K562 (cell line): ENCODE measurements at regions not wholly inside any gene's neighbourhood (a gene's known extent, or its start where the extent isn't known, plus 50 kb on each side); places are given as distances from the start of the nearest gene placed in this dataset.

Experiments used
- ATAC-seq: fragments of 200-7000 bp; cut with Tn5 transposase; 3 replicates; pipeline ENCODE4 v1.9.1; 2020; ENCODE audit warnings: moderate library complexity
- BruUV-seq: library from RNA; stranded (reverse); fragments of 400-500 nt; replicated peaks from 2 replicates; lab custom pipeline; 2021; lab: Mats Ljungman, UMichigan
- CTCF ChIA-PET: fragments of 300-600 bp; formaldehyde crosslinking; extraction: SDS; loops from one replicate; lab custom pipeline; 2021; ENCODE audit warnings: low intra/inter-chr PET ratio; lab: Yijun Ruan, JAX
- POLR2A ChIA-PET: fragments of 300-600, 350-650 bp; sonication (Branson Sonifier 250); formaldehyde crosslinking; extraction: SDS; loops from one replicate; lab custom pipeline; 2021; ENCODE audit warnings: antibody characterized with exemption, inconsistent platforms; lab: Yijun Ruan, JAX
- DNase-seq, 4 experiments: peaks; one replicate each; pipeline versions ENCODE4 v3.0.0 to v3.0.0-alpha.2; 2011 to 2018; ENCODE audit warnings: low spot score in 3 of 4, mixed read lengths in 3 of 4; ENCODE audit errors: extremely low read depth in 1 of 4
- FAIRE-seq: peaks from 2 replicates; lab custom pipeline; 2011; peaks lifted over from hg19 to GRCh38; lab: Jason Lieb, UNC
- H2AFZ ChIP-seq: 2 replicates; pipeline ENCODE4 v1.6.0; 2011; ENCODE audit warnings: low read depth, low read length, control low read depth, inconsistent platforms
- H3K27ac ChIP-seq: fragments of 200-600 bp; 3 replicates; pipeline ENCODE4 v1.8.0; 2011; ENCODE audit warnings: low read depth, mild to moderate bottlenecking, control low read depth, inconsistent platforms, low read length, moderate library complexity, mixed read lengths; ENCODE audit errors: extremely low read depth
- H3K27me3 ChIP-seq, 2 experiments: fragments of 300-600 bp in 1 of 2; 2 replicates in 1 of 2; 3 replicates in 1 of 2; pipeline versions ENCODE4 v1.6.0 to v1.8.0; 2011; ENCODE audit warnings: inconsistent platforms in 2 of 2, low read length in 2 of 2, mild to moderate bottlenecking in 1 of 2, mixed read lengths in 1 of 2, moderate library complexity in 1 of 2; ENCODE audit not compliant: control insufficient read depth in 2 of 2, insufficient read depth in 2 of 2
- H3K36me3 ChIP-seq: fragments of 300-600 bp; 3 replicates; pipeline ENCODE4 v1.8.0; 2011; ENCODE audit warnings: mild to moderate bottlenecking, low read length, inconsistent platforms; ENCODE audit not compliant: control insufficient read depth, insufficient read depth
- H3K4me1 ChIP-seq, 2 experiments: fragments of 200-600 bp in 1 of 2; replicated peaks in 1 of 2; 2 replicates in 1 of 2; 3 replicates in 1 of 2; pipeline versions ENCODE4 v1.5.1 to v1.8.0; 2011; ENCODE audit warnings: inconsistent platforms in 2 of 2, low read length in 2 of 2, mild to moderate bottlenecking in 1 of 2, mixed read lengths in 1 of 2, moderate library complexity in 1 of 2; ENCODE audit not compliant: control insufficient read depth in 2 of 2, insufficient read depth in 2 of 2
- H3K4me2 ChIP-seq: 2 replicates; pipeline ENCODE4 v1.6.1; 2011; ENCODE audit warnings: low read length, control low read depth, inconsistent platforms, mixed read lengths; ENCODE audit not compliant: insufficient read depth
- H3K4me3 ChIP-seq: fragments of 200-600 bp; sonication (generic), shearing (Covaris generic); 2 replicates; pipeline ENCODE4 v1.5.1; 2016; ENCODE audit warnings: control low read depth, inconsistent platforms
- H3K79me2 ChIP-seq: fragments of 200-600 bp; 3 replicates; pipeline ENCODE4 v1.8.0; 2011; ENCODE audit warnings: low read length, inconsistent platforms; ENCODE audit not compliant: control insufficient read depth, insufficient read depth
- H3K9ac ChIP-seq, 2 experiments: 2 replicates each; pipeline versions ENCODE4 v1.6.0 to v1.6.1; 2011; ENCODE audit warnings: low read depth in 2 of 2, low read length in 2 of 2, control low read depth in 1 of 2, inconsistent platforms in 1 of 2, mild to moderate bottlenecking in 1 of 2, mixed read lengths in 1 of 2; ENCODE audit not compliant: insufficient read depth in 1 of 2
- H3K9me1 ChIP-seq: one replicate; pipeline ENCODE4 v1.6.0; 2011; ENCODE audit warnings: inconsistent platforms, mild to moderate bottlenecking, low read length, moderate library complexity; ENCODE audit not compliant: control insufficient read depth, insufficient read depth
- H3K9me3 ChIP-seq: replicated peaks from 2 replicates; pipeline ENCODE4 v1.5.1; 2011; ENCODE audit warnings: low read depth, low read length, inconsistent platforms; ENCODE audit not compliant: control insufficient read depth, insufficient read depth
- H4K20me1 ChIP-seq: replicated peaks from 2 replicates; pipeline ENCODE4 v1.6.1; 2011; ENCODE audit warnings: low read length, inconsistent platforms, mixed read lengths; ENCODE audit not compliant: control insufficient read depth, insufficient read depth
- ARID4B ChIP-seq: sonication (generic); formaldehyde crosslinking; IDR thresholded peaks from 2 replicates; pipeline ENCODE4 v1.8.0; 2022; ENCODE audit warnings: mild to moderate bottlenecking, missing genetic modification reagents
- DMBX1 ChIP-seq: fragments of 250-450 bp; sonication (Bioruptor Pico); IDR thresholded peaks from 2 replicates; pipeline ENCODE4 v1.8.0; 2022; ENCODE audit warnings: inconsistent platforms, mild to moderate bottlenecking, moderate library complexity, borderline replicate concordance
- ETV5 ChIP-seq: sonication (generic); formaldehyde crosslinking; IDR thresholded peaks from 2 replicates; pipeline ENCODE4 v1.4.0; 2020; ENCODE audit warnings: low read depth, mild to moderate bottlenecking, missing genetic modification reagents
- JUN ChIP-seq, 2 experiments: sonication (generic) in 1 of 2; formaldehyde crosslinking in 1 of 2; IDR thresholded peaks; 2 replicates each; pipeline versions ENCODE4 v1.6.1 to v1.8.0; 2012 to 2022; ENCODE audit warnings: borderline replicate concordance in 2 of 2, mild to moderate bottlenecking in 2 of 2, improper control_type of control experiment in 1 of 2, low read depth in 1 of 2, low read length in 1 of 2, missing genetic modification reagents in 1 of 2
- KAT2B ChIP-seq: IDR thresholded peaks from one replicate; pipeline ENCODE4 v1.6.1; 2012; ENCODE audit warnings: low read depth, mild to moderate bottlenecking, control low read depth, inconsistent platforms, low read length, moderate library complexity
- MAFF ChIP-seq: IDR thresholded peaks from 2 replicates; pipeline ENCODE4 v1.6.1; 2012; ENCODE audit warnings: low read length, improper control_type of control experiment
- MNT ChIP-seq, 2 experiments: fragments of 450-650 bp; conservative IDR thresholded peaks; 2 replicates each; pipeline ENCODE4 v1.6.1; 2017; ENCODE audit warnings: mild to moderate bottlenecking in 2 of 2, moderate library complexity in 2 of 2
- ZNF778 ChIP-seq: fragments of 450-650 bp; formaldehyde crosslinking; IDR thresholded peaks from 2 replicates; pipeline ENCODE4 v1.4.0; 2020; ENCODE audit warnings: mild to moderate bottlenecking, moderate library complexity
- WGBS: fragments of 100-300 bp; shearing (Covaris generic); methylation state at CpG from one replicate; pipeline ENCODE4 v1.1.6; 2016; ENCODE audit warnings: low coverage, mixed read lengths; ENCODE audit not compliant: insufficient coverage; ENCODE audit errors: missing lambda C conversion rate; 5-methylcytosine and 5-hydroxymethylcytosine counted together
- in situ Hi-C: fragments of 300-500 bp; cut with MboI; formaldehyde crosslinking; loops from 4 replicates; pipeline ENCODE4 v1.15.0; 2018; ENCODE audit warnings: inconsistent platforms, mixed read lengths
- intact Hi-C: fragments of 100-400 bp; cut with micrococcal nuclease; formaldehyde crosslinking; loops from 2 replicates; pipeline ENCODE4 v1.14.2; 2022

DNA sequence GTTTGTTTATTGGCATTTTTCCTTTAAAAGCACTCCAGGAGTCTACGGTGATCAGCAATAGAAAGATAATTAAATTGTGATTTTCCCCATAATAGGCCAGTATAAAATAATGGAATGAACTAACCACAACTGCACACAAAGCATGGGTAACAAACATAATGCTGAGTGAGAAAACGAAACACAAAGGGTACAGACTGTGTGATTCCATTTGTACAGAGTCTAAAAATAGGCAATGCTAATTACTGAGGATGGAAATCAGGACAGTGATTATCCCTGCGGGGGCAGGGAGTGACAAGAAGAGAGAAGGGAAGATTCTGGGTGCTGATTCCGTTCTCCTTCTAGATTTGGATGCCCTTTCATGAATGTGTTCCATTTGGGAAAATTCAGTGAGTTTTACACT is 478.1 kb downstream of the PREX1 start:
- ChIA-PET POLR2A (no interaction called here), CTCF (no interaction called here)
- no peaks in the 10 kb centered on the region for H3K9me1 ChIP-seq
- H3K27me3 ChIP-seq, result no peaks in the 10 kb centered on the region
- no peak overlapping the region for H3K9ac ChIP-seq
- no peak overlapping the region for H3K27ac ChIP-seq
- H3K4me2 ChIP-seq, result no peak overlapping the region
- BruUV-seq, result no TSS peak
- no peaks in the 10 kb centered on the region for H3K79me2 ChIP-seq
- H2AFZ ChIP-seq, result no peak overlapping the region
- ATAC-seq (no peak), DNase-seq (no peak), FAIRE-seq (no peak)
- in situ Hi-C loops (no loop called here), intact Hi-C loops (no loop called here)
- no peak overlapping the region for H3K4me3 ChIP-seq
- no peaks in the 10 kb centered on the region for H3K9me3 ChIP-seq
- H4K20me1 ChIP-seq, result no peaks in the 10 kb centered on the region; the same call in 1 of the 2 replicates
- H3K36me3 ChIP-seq, result no peaks in the 10 kb centered on the region
- no peaks in the 10 kb centered on the region for H3K4me1 ChIP-seq
- WGBS, result 2% methylated on average over 4 of the region's 4 CpGs
- TF ChIP-seq ZNF778 (CRISPR knock-in tag), result no peak
- no peak for TF ChIP-seq MNT (conservative IDR thresholded peaks at IDR 0.05)
- TF ChIP-seq DMBX1, result no peak
- TF ChIP-seq ETV5 (CRISPR knock-in tag), result no peak
- no peak for TF ChIP-seq KAT2B
- TF ChIP-seq ARID4B (CRISPR knock-in tag), result no peak
- no peak for TF ChIP-seq JUN (IDR thresholded peaks at IDR 0.05; ENCODE audit: borderline replicate concordance, low read depth, low read length)
- no peak for TF ChIP-seq JUN (CRISPR knock-in tag; IDR thresholded peaks at IDR 0.05; ENCODE audit: borderline replicate concordance)
- no peak for TF ChIP-seq MAFF
